ENCODE measurements at regions not wholly inside any gene's neighbourhood (a gene's known extent, or its start where the extent isn't known, plus 50 kb on each side); places are given as distances from the start of the nearest gene placed in this dataset.

DNA sequence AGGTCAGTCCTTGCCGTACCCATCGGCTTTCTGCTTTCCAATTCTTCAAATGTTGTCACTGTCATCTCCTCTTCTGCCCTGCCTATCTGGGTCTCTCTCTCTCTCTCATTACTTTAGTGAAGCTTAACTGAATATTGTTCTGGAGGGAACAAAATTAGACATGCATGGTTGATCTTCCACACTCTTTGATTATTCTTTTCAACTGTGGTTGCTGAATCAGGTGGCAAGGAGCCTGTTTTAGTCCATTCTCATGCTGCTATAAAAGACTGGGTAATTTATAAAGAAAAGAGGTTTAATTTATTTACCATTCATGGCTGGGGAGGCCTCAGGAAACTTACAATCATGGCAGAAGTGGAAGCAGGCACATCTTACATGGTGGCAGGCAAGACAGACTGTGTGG is 157.9 kb downstream of the ARL4C start:
- H3K4me3 ChIP-seq (ENCODE audit: control insufficient read depth, low read depth, low read length) = no peak overlapping the region
- TF ChIP-seq, protein P1, sequence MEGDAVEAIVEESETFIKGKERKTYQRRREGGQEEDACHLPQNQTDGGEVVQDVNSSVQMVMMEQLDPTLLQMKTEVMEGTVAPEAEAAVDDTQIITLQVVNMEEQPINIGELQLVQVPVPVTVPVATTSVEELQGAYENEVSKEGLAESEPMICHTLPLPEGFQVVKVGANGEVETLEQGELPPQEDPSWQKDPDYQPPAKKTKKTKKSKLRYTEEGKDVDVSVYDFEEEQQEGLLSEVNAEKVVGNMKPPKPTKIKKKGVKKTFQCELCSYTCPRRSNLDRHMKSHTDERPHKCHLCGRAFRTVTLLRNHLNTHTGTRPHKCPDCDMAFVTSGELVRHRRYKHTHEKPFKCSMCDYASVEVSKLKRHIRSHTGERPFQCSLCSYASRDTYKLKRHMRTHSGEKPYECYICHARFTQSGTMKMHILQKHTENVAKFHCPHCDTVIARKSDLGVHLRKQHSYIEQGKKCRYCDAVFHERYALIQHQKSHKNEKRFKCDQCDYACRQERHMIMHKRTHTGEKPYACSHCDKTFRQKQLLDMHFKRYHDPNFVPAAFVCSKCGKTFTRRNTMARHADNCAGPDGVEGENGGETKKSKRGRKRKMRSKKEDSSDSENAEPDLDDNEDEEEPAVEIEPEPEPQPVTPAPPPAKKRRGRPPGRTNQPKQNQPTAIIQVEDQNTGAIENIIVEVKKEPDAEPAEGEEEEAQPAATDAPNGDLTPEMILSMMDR (conservative IDR thresholded peaks at IDR 0.05; ENCODE audit: control insufficient read depth, insufficient read depth, low read depth, low read length) = no peak
- DNase-seq (ENCODE audit: low read depth) = no peak

GRCh38 chr2:234335661-234336228 is 161.1 kb downstream of the ARL4C start:
- no peak overlapping the region for H3K4me3 ChIP-seq (ENCODE audit: control insufficient read depth, low read depth, low read length)
- TF ChIP-seq, protein P1 (conservative IDR thresholded peaks at IDR 0.05; ENCODE audit: control insufficient read depth, insufficient read depth, low read depth, low read length) = no peak
- DNase-seq (ENCODE audit: low read depth) = peak; percentile 81

DNA sequence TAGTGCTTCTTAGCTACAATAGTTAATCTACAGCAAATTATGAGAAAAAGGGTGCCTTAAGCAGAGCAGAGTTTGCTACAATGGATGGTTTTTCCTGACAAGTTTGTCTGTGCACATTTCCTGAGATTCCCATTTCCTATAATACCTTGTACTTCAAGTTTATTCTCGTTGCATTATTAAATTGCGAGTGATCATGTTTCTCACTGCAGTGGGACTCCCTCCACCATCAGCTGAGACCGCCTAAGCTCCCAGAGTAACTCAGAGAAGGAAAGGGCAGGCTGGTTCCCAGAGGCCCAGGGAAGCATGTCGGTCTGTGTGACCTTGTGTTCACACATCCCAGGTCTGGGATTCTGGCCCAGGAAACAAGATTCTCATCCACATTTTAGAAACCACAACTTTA is 162.1 kb downstream of the ARL4C start:
- TF ChIP-seq, protein P1 (conservative IDR thresholded peaks at IDR 0.05; ENCODE audit: control insufficient read depth, insufficient read depth, low read depth, low read length) = no peak
- no peak for DNase-seq (ENCODE audit: low read depth)
- no peak overlapping the region for H3K4me3 ChIP-seq (ENCODE audit: control insufficient read depth, low read depth, low read length)

- no peak for DNase-seq (ENCODE audit: low read depth)
Observed at GRCh38 chr2:234334151-234334550, 162.7 kb downstream of the ARL4C start.

GRCh38 chr2:234333168-234334130 is 163.4 kb downstream of the ARL4C start:
- no peak for DNase-seq (ENCODE audit: low read depth)
- TF ChIP-seq, protein P1 (conservative IDR thresholded peaks at IDR 0.05; ENCODE audit: control insufficient read depth, insufficient read depth, low read depth, low read length) = no peak
- H3K4me3 ChIP-seq (ENCODE audit: control insufficient read depth, low read depth, low read length) = no peak overlapping the region

More at GRCh38 chr2:234334151-234334550, 162.7 kb downstream of the ARL4C start:
- no peak overlapping the region for H3K4me3 ChIP-seq (ENCODE audit: control insufficient read depth, low read depth, low read length)
- TF ChIP-seq, protein P1 (conservative IDR thresholded peaks at IDR 0.05; ENCODE audit: control insufficient read depth, insufficient read depth, low read depth, low read length) = no peak

- H3K4me3 ChIP-seq (ENCODE audit: control insufficient read depth, low read depth, low read length) = no peak overlapping the region
- TF ChIP-seq, protein P1 (conservative IDR thresholded peaks at IDR 0.05; ENCODE audit: control insufficient read depth, insufficient read depth, low read depth, low read length) = no peak
- no peak for DNase-seq (ENCODE audit: low read depth)
Observed at GRCh38 chr2:234331966-234332365, 164.9 kb downstream of the ARL4C start.

Measured in fibroblast of mammary gland (primary cell).